Gastroesophageal sphincter (tissue), 4 donors: ENCODE measurements at regions not wholly inside any gene's neighbourhood (a gene's known extent, or its start where the extent isn't known, plus 50 kb on each side); places are given as distances from the start of the nearest gene placed in this dataset.
A peak's percentile ranks its signal among the peaks of the same experiment; 100 is the strongest.

ENCODE experiments used
- ATAC-seq: fragments of 150-250 bp; one replicate; pipeline ENCODE4 v1.9.1; 2016; ENCODE audit warnings: mild to moderate bottlenecking, moderate library complexity
- H3K27ac ChIP-seq, 4 donors: fragments of 200-600 bp; sonication (generic) in 3 of 4; 1 replicate in 3 of 4; 2 replicates in 1 of 4; pipeline ENCODE4 v1.5.1; 2016 to 2019
- H3K27me3 ChIP-seq: fragments of 200-600 bp; sonication (generic); one replicate; pipeline ENCODE4 v1.5.1; 2019
- H3K36me3 ChIP-seq, 2 donors: fragments of 200-600 bp; sonication (generic); one replicate each; pipeline ENCODE4 v1.5.1; 2019; ENCODE audit warnings: control low read depth in 1 of 2
- H3K4me1 ChIP-seq, 3 donors: fragments of 200-600 bp; sonication (generic); 1 replicate in 2 of 3; 2 replicates in 1 of 3; pipeline ENCODE4 v1.5.1; 2016 to 2019; ENCODE audit warnings: control low read depth in 2 of 3
- H3K4me3 ChIP-seq, 2 donors: fragments of 200-600 bp; sonication (generic); one replicate each; pipeline ENCODE4 v1.5.1; 2019; ENCODE audit warnings: mild to moderate bottlenecking in 1 of 2, moderate library complexity in 1 of 2
- H3K9me3 ChIP-seq, 3 donors: fragments of 200-600 bp; sonication (generic); one replicate each; pipeline ENCODE4 v1.5.1; 2017 to 2019; ENCODE audit warnings: control low read depth in 2 of 3
- CTCF ChIP-seq, 4 experiments: fragments of 200-600 bp in 2 of 4; fragments of 450-650 bp in 2 of 4; sonication (generic) in 1 of 4; IDR thresholded peaks; one replicate each; pipeline ENCODE4 v1.5.1; 2017 to 2019; ENCODE audit warnings: antibody characterized with exemption in 4 of 4, mild to moderate bottlenecking in 2 of 4, moderate library complexity in 2 of 4
- EP300 ChIP-seq: sonication (generic); formaldehyde crosslinking; IDR thresholded peaks from one replicate; pipeline ENCODE4 v1.6.1; 2017; ENCODE audit warnings: antibody characterized with exemption, mild to moderate bottlenecking
- POLR2A ChIP-seq, 2 donors: fragments of 450-650 bp; IDR thresholded peaks; one replicate each; pipeline ENCODE4 v1.6.1; 2017; ENCODE audit warnings: antibody characterized with exemption in 2 of 2, mild to moderate bottlenecking in 2 of 2, moderate library complexity in 1 of 2
- POLR2AphosphoS5 ChIP-seq: sonication (generic); formaldehyde crosslinking; IDR thresholded peaks from one replicate; pipeline ENCODE4 v1.6.1; 2017; ENCODE audit warnings: antibody characterized with exemption
- WGBS, 2 donors: methylation state at CpG; one replicate each; pipeline ENCODE4 v1.1.5; 2018; ENCODE audit warnings: low coverage in 1 of 2; 5-methylcytosine and 5-hydroxymethylcytosine counted together

- H3K4me1 ChIP-seq = no peaks in the 10 kb centered on the region
- H3K36me3 ChIP-seq = no peaks in the 10 kb centered on the region
- H3K27ac ChIP-seq = no peak overlapping the region
- 79 to 92% methylated on average over 1 of the region's 1 CpG for WGBS, 2 donors
- no peak for ATAC-seq
- no peak overlapping the region for H3K4me3 ChIP-seq
- H3K27me3 ChIP-seq = no peaks in the 10 kb centered on the region
- TF ChIP-seq EP300 (no peak), POLR2AphosphoS5 (no peak), CTCF (IDR thresholded peaks at IDR 0.05) (no peak), POLR2A (IDR thresholded peaks at IDR 0.05) (no peak)
- no peaks in the 10 kb centered on the region for H3K9me3 ChIP-seq
Measured at GRCh38 chr14:85412756-85413155, 117.2 kb upstream of the FLRT2 start.

- no peak overlapping the region for H3K4me3 ChIP-seq
- no peaks in the 10 kb centered on the region for H3K36me3 ChIP-seq
- no peaks in the 10 kb centered on the region for H3K9me3 ChIP-seq
- H3K4me1 ChIP-seq = no peaks in the 10 kb centered on the region
- no peaks in the 10 kb centered on the region for H3K27me3 ChIP-seq
- TF ChIP-seq POLR2AphosphoS5 = no peak
- no peak for TF ChIP-seq POLR2A (IDR thresholded peaks at IDR 0.05)
- TF ChIP-seq EP300 = no peak
- no peak for TF ChIP-seq CTCF (IDR thresholded peaks at IDR 0.05)
- no peak for ATAC-seq
- 73 to 93% methylated on average over 4 to 5 of the region's 5 CpGs for WGBS, 2 donors
- no peak overlapping the region for H3K27ac ChIP-seq
Measured at GRCh38 chr14:85413836-85414526, 116.0 kb upstream of the FLRT2 start.

GRCh38 chr14:85415015-85415712, 114.8 kb upstream of the FLRT2 start:
- Histone ChIP-seq H3K27me3 (no peaks in the 10 kb centered on the region), H3K27ac (peak overlapping the region in 1 of 4 donors; percentile 29), H3K9me3 (no peaks in the 10 kb centered on the region), H3K4me3 (no peak overlapping the region), H3K36me3 (no peaks in the 10 kb centered on the region), H3K4me1 (no peaks in the 10 kb centered on the region)
- ATAC-seq = peak; percentile 92
- peak in 1 of 4 experiments; percentile 36 for TF ChIP-seq CTCF (IDR thresholded peaks at IDR 0.05)
- TF ChIP-seq EP300 = no peak
- no peak for TF ChIP-seq POLR2AphosphoS5
- 58 to 60% methylated on average over 13 of the region's 13 CpGs for WGBS, 2 donors

GRCh38 chr14:85416771-85417170, 113.2 kb upstream of the FLRT2 start:
- ATAC-seq = peak; percentile 20
- no peaks in the 10 kb centered on the region for H3K27me3 ChIP-seq
- H3K4me3 ChIP-seq = no peak overlapping the region
- no peaks in the 10 kb centered on the region for H3K36me3 ChIP-seq
- H3K4me1 ChIP-seq = no peaks in the 10 kb centered on the region
- 14 to 18% methylated on average over 2 of the region's 2 CpGs for WGBS, 2 donors
- no peak for TF ChIP-seq POLR2A (IDR thresholded peaks at IDR 0.05)
- no peak for TF ChIP-seq POLR2AphosphoS5
- no peak overlapping the region for H3K27ac ChIP-seq
- H3K9me3 ChIP-seq = no peaks in the 10 kb centered on the region

GRCh38 chr14:85417396-85417795, 112.5 kb upstream of the FLRT2 start:
- 66 to 78% methylated on average over 1 to 2 of the region's 2 CpGs for WGBS, 2 donors
- Histone ChIP-seq H3K4me3 (no peak overlapping the region), H3K27ac (no peak overlapping the region), H3K36me3 (no peaks in the 10 kb centered on the region), H3K4me1 (no peaks in the 10 kb centered on the region), H3K9me3 (no peaks in the 10 kb centered on the region), H3K27me3 (no peaks in the 10 kb centered on the region)
- no peak for TF ChIP-seq EP300
- no peak for TF ChIP-seq CTCF (IDR thresholded peaks at IDR 0.05)
- TF ChIP-seq POLR2AphosphoS5 = no peak
- ATAC-seq = no peak
